Neural progenitor cell (in vitro differentiated cells): ENCODE measurements at regions not wholly inside any gene's neighbourhood (a gene's known extent, or its start where the extent isn't known, plus 50 kb on each side); places are given as distances from the start of the nearest gene placed in this dataset.

Experiments used
- DNase-seq: peaks from one replicate; pipeline ENCODE4 v3.0.0-alpha.2; 2016; ENCODE audit warnings: low spot score
- H2AFZ ChIP-seq: fragments of 200-600 bp; sonication (generic); replicated peaks from 2 replicates; pipeline ENCODE4 v1.6.1; 2016; ENCODE audit warnings: antibody characterized with exemption
- H3F3A ChIP-seq: fragments of 200-600 bp; sonication (generic); 2 replicates; pipeline ENCODE4 v1.6.1; 2016; ENCODE audit warnings: antibody characterized with exemption, low read depth
- H3K27ac ChIP-seq: fragments of 200-600 bp; sonication (generic); 2 replicates; pipeline ENCODE4 v1.5.1; 2016; ENCODE audit warnings: mild to moderate bottlenecking
- H3K27me3 ChIP-seq: fragments of 200-600 bp; sonication (generic); 2 replicates; pipeline ENCODE4 v1.6.1; 2016; ENCODE audit warnings: mild to moderate bottlenecking, moderate library complexity
- H3K36me3 ChIP-seq: fragments of 200-600 bp; sonication (generic); 2 replicates; pipeline ENCODE4 v1.5.1; 2016
- H3K4me1 ChIP-seq: fragments of 200-600 bp; sonication (generic); 2 replicates; pipeline ENCODE4 v1.6.1; 2016; ENCODE audit warnings: mixed run types
- H3K4me2 ChIP-seq: fragments of 200-600 bp; sonication (generic); 2 replicates; pipeline ENCODE4 v1.6.1; 2016
- H3K4me3 ChIP-seq: fragments of 200-600 bp; sonication (generic); 2 replicates; pipeline ENCODE4 v1.5.1; 2016
- H3K79me2 ChIP-seq: fragments of 200-600 bp; sonication (generic); 2 replicates; pipeline ENCODE4 v1.6.1; 2016; ENCODE audit warnings: low read depth
- H3K9ac ChIP-seq: fragments of 200-600 bp; sonication (generic); 2 replicates; pipeline ENCODE4 v1.6.1; 2016
- H3K9me3 ChIP-seq: fragments of 200-600 bp; sonication (generic); 2 replicates; pipeline ENCODE4 v1.5.1; 2016; ENCODE audit warnings: low read depth
- H4K20me1 ChIP-seq: fragments of 200-600 bp; sonication (generic); 2 replicates; pipeline ENCODE4 v1.6.1; 2016; ENCODE audit warnings: low read depth
- H3K27ac Mint-ChIP-seq: 3 replicates; pipeline ENCODE4 v1.8.0; 2021; ENCODE audit warnings: mixed read lengths
- H3K27me3 Mint-ChIP-seq: 2 replicates; pipeline ENCODE4 v1.8.0; 2022; ENCODE audit warnings: low read depth, mild to moderate bottlenecking, inconsistent platforms, moderate library complexity, mixed read lengths; ENCODE audit not compliant: insufficient read depth
- H3K36me3 Mint-ChIP-seq: 3 replicates; pipeline ENCODE4 v1.8.0; 2021; ENCODE audit warnings: mixed read lengths
- H3K4me1 Mint-ChIP-seq: 3 replicates; pipeline ENCODE4 v1.8.0; 2021; ENCODE audit warnings: mixed read lengths
- H3K4me3 Mint-ChIP-seq: 3 replicates; pipeline ENCODE4 v1.8.0; 2021; ENCODE audit warnings: mild to moderate bottlenecking, moderate library complexity, mixed read lengths
- H3K9me3 Mint-ChIP-seq: 3 replicates; pipeline ENCODE4 v1.8.0; 2020; ENCODE audit warnings: mixed read lengths
- CTCF ChIP-seq: fragments of 200-600 bp; sonication (generic); IDR thresholded peaks from 2 replicates; pipeline ENCODE4 v1.5.1; 2017; ENCODE audit warnings: antibody characterized with exemption, mild to moderate bottlenecking
- EZH2 ChIP-seq: fragments of 200-600 bp; sonication (generic); IDR thresholded peaks from 2 replicates; pipeline ENCODE4 v1.6.1; 2017; ENCODE audit warnings: antibody characterized with exemption, mild to moderate bottlenecking, moderate library complexity
- EZH2phosphoT487 ChIP-seq: fragments of 200-600 bp; sonication (generic); IDR thresholded peaks from 2 replicates; pipeline ENCODE4 v1.6.1; 2017; ENCODE audit warnings: antibody characterized with exemption

- Mint-ChIP-seq H3K4me1 (peaks cover 12% of the 10 kb centered on the region), H3K27ac (no peak overlapping the region)
Measured at GRCh38 chr4:147078362-147078761, 132.7 kb upstream of the TTC29 start.

GRCh38 chr4:147078875-147079658 lies 133.4 kb upstream of the TTC29 start:
- H3K36me3 ChIP-seq: no peaks in the 10 kb centered on the region

More at GRCh38 chr4:147078362-147078761, 132.7 kb upstream of the TTC29 start:
- TF ChIP-seq EZH2phosphoT487 (no peak), EZH2 (no peak), CTCF (no peak)
- Histone ChIP-seq H3K27ac (no peak overlapping the region), H3K79me2 (no peaks in the 10 kb centered on the region), H3K4me1 (no peaks in the 10 kb centered on the region), H3K27me3 (no peaks in the 10 kb centered on the region), H3K4me2 (no peak overlapping the region), H3K36me3 (no peaks in the 10 kb centered on the region), H3K9ac (no peak overlapping the region), H2AFZ (no peak overlapping the region), H3K9me3 (no peaks in the 10 kb centered on the region), H3F3A (no peaks in the 10 kb centered on the region), H4K20me1 (no peaks in the 10 kb centered on the region), H3K4me3 (no peak overlapping the region)
- H3K36me3 Mint-ChIP-seq: peaks cover 1% of the 10 kb centered on the region
- DNase-seq: no peak
- no peak overlapping the region for H3K4me3 Mint-ChIP-seq
- H3K9me3 Mint-ChIP-seq: peaks cover 4% of the 10 kb centered on the region
- no peaks in the 10 kb centered on the region for H3K27me3 Mint-ChIP-seq

GRCh38 chr4:147084861-147085260 lies 139.2 kb upstream of the TTC29 start:
- Histone ChIP-seq H3K27ac (no peak overlapping the region), H4K20me1 (no peaks in the 10 kb centered on the region), H3K9ac (no peak overlapping the region), H3K4me3 (no peak overlapping the region), H3K4me2 (no peak overlapping the region), H3K79me2 (no peaks in the 10 kb centered on the region), H3K4me1 (peaks cover 14% of the 10 kb centered on the region), H3K27me3 (no peaks in the 10 kb centered on the region), H3F3A (no peaks in the 10 kb centered on the region), H2AFZ (no peak overlapping the region), H3K9me3 (no peaks in the 10 kb centered on the region), H3K36me3 (no peaks in the 10 kb centered on the region)
- Mint-ChIP-seq H3K27me3 (no peaks in the 10 kb centered on the region), H3K36me3 (no peaks in the 10 kb centered on the region), H3K27ac (no peak overlapping the region), H3K4me3 (no peak overlapping the region), H3K9me3 (no peaks in the 10 kb centered on the region), H3K4me1 (peaks cover 21% of the 10 kb centered on the region)
- TF ChIP-seq EZH2 (no peak), CTCF (no peak), EZH2phosphoT487 (no peak)
- no peak for DNase-seq

More at GRCh38 chr4:147078875-147079658, 133.4 kb upstream of the TTC29 start:
- no peak for DNase-seq
- Mint-ChIP-seq H3K4me1 (peaks cover 12% of the 10 kb centered on the region), H3K36me3 (no peaks in the 10 kb centered on the region), H3K9me3 (no peaks in the 10 kb centered on the region), H3K4me3 (peak overlapping the region; percentile 30), H3K27me3 (no peaks in the 10 kb centered on the region), H3K27ac (peak overlapping the region; percentile 39)
- no peak overlapping the region for H3K27ac ChIP-seq
- no peaks in the 10 kb centered on the region for H3K4me1 ChIP-seq
- H3K9ac ChIP-seq: no peak overlapping the region
- H3K4me2 ChIP-seq: no peak overlapping the region
- H2AFZ ChIP-seq: no peak overlapping the region
- no peaks in the 10 kb centered on the region for H4K20me1 ChIP-seq
- H3K9me3 ChIP-seq: no peaks in the 10 kb centered on the region
- H3K79me2 ChIP-seq: no peaks in the 10 kb centered on the region
- no peaks in the 10 kb centered on the region for H3K27me3 ChIP-seq
- H3F3A ChIP-seq: no peaks in the 10 kb centered on the region
- no peak overlapping the region for H3K4me3 ChIP-seq
- TF ChIP-seq EZH2 (no peak), CTCF (no peak), EZH2phosphoT487 (no peak)
